Activated CD4-positive, alpha-beta T cell treated with anti-CD3 and anti-CD28 coated beads for 1 hour (primary cell): ENCODE measurements at regions not wholly inside any gene's neighbourhood (a gene's known extent, or its start where the extent isn't known, plus 50 kb on each side); places are given as distances from the start of the nearest gene placed in this dataset.
"Not testable (repeated sequence)": the region's sequence is repeated elsewhere in the genome, so short reads cannot be mapped to it uniquely, and the experiment has no call there.

Source experiments
- DNase-seq: peaks from one replicate; pipeline ENCODE4 v3.0.0-alpha.2; 2020

- DNase-seq = no peak
Observed at GRCh38 chr6:37078814-37079213, 73.4 kb downstream of the FGD2 start.

- DNase-seq = no peak
Observed at GRCh38 chr6:37081042-37081607, 75.7 kb downstream of the FGD2 start.

- DNase-seq = no peak
Observed at GRCh38 chr6:37082390-37083130, 77.1 kb downstream of the FGD2 start.

GRCh38 chr6:37083243-37084138, 78.0 kb downstream of the FGD2 start:
- DNase-seq = no peak

GRCh38 chr6:37084665-37085064, 79.2 kb downstream of the FGD2 start:
- not testable (repeated sequence) for DNase-seq

- no peak for DNase-seq
Observed at GRCh38 chr6:37085198-37085597, 79.7 kb downstream of the FGD2 start.

GRCh38 chr6:37088897-37089296, 81.1 kb upstream of the PIM1 start:
- DNase-seq = no peak

- no peak for DNase-seq
Observed at GRCh38 chr6:37089783-37090182, 80.2 kb upstream of the PIM1 start.

GRCh38 chr6:37091104-37091503, 78.8 kb upstream of the PIM1 start:
- DNase-seq = not testable (repeated sequence)

- DNase-seq = not testable (repeated sequence)
Observed at GRCh38 chr6:37091586-37091985, 78.4 kb upstream of the PIM1 start.

GRCh38 chr6:37092923-37093727, 76.8 kb upstream of the PIM1 start:
- DNase-seq = no peak

GRCh38 chr6:37093728-37094069, 76.3 kb upstream of the PIM1 start:
- DNase-seq = no peak

GRCh38 chr6:37095997-37096396, 74.0 kb upstream of the PIM1 start:
- no peak for DNase-seq

GRCh38 chr6:37097335-37097734, 72.6 kb upstream of the PIM1 start:
- DNase-seq = no peak

- DNase-seq = no peak
Observed at GRCh38 chr6:37099442-37099841, 70.5 kb upstream of the PIM1 start.

GRCh38 chr6:37100745-37101144, 69.2 kb upstream of the PIM1 start:
- DNase-seq = no peak

- DNase-seq = no peak
Observed at GRCh38 chr6:37101991-37102298, 68.0 kb upstream of the PIM1 start.

GRCh38 chr6:37102299-37103168, 67.4 kb upstream of the PIM1 start:
- peak; percentile 53 for DNase-seq

GRCh38 chr6:37103169-37104039, 66.5 kb upstream of the PIM1 start:
- no peak for DNase-seq

GRCh38 chr6:37104824-37105147, 65.2 kb upstream of the PIM1 start:
- DNase-seq = no peak
